ENCODE measurements at regions not wholly inside any gene's neighbourhood (a gene's known extent, or its start where the extent isn't known, plus 50 kb on each side); places are given as distances from the start of the nearest gene placed in this dataset.

DNA sequence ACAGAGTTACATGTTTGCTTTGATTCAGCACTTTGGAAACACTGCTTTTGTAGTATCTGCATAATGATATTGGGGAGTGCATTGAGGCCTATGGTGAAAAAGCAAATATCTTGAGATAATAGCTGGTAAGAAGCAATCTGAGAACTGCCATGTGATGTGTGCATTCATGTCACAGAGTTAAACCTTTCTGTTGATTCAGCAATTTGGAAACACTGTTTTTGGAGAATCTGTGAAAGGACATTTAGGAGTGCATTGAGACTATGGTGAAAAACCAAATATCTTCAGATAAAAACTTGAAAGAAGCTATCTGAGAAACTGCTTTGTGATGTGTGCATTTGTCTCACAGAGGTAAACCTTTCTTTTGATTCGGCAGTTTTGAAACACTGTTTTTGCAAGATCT is 346.8 kb downstream of the OR4C45 start:
- Histone ChIP-seq H3K4me2 (ENCODE audit: insufficient read depth, low read length) (no peak overlapping the region), H3K27ac (ENCODE audit: extremely low read depth, low read depth, low read length) (no peak overlapping the region), H3K27me3 (ENCODE audit: control insufficient read depth in 2 of 2, insufficient read depth in 2 of 2, low read length in 2 of 2) (no peaks in the 10 kb centered on the region), H2AFZ (ENCODE audit: low read depth, low read length) (no peak overlapping the region), H3K9me3 (replicated peaks; ENCODE audit: control insufficient read depth, insufficient read depth, low read depth, low read length) (no peaks in the 10 kb centered on the region), H3K4me1 (replicated peaks in 1 of 2; ENCODE audit: control insufficient read depth in 2 of 2, insufficient read depth in 2 of 2, low read length in 2 of 2) (no peaks in the 10 kb centered on the region), H3K9ac (ENCODE audit: insufficient read depth in 1 of 2, low read depth in 2 of 2, low read length in 2 of 2) (no peak overlapping the region), H3K79me2 (ENCODE audit: control insufficient read depth, insufficient read depth, low read length) (no peaks in the 10 kb centered on the region), H3K9me1 (ENCODE audit: control insufficient read depth, insufficient read depth, low read length) (no peaks in the 10 kb centered on the region), H3K4me3 (no peak overlapping the region), H4K20me1 (replicated peaks; ENCODE audit: control insufficient read depth, insufficient read depth, low read length) (no peaks in the 10 kb centered on the region), H3K36me3 (ENCODE audit: control insufficient read depth, insufficient read depth, low read length) (no peaks in the 10 kb centered on the region)
- ATAC-seq (no peak), DNase-seq (ENCODE audit: extremely low read depth in 1 of 4, low spot score in 3 of 4) (no peak), FAIRE-seq (no peak)
- TF ChIP-seq ZNF644 (tag; IDR thresholded peaks at IDR 0.05; ENCODE audit: low read depth) (no peak), ZNF316 (IDR thresholded peaks at IDR 0.05) (peak; percentile 22; the same call in 1 of the 2 replicates)
- TF ChIP-seq, protein P1, sequence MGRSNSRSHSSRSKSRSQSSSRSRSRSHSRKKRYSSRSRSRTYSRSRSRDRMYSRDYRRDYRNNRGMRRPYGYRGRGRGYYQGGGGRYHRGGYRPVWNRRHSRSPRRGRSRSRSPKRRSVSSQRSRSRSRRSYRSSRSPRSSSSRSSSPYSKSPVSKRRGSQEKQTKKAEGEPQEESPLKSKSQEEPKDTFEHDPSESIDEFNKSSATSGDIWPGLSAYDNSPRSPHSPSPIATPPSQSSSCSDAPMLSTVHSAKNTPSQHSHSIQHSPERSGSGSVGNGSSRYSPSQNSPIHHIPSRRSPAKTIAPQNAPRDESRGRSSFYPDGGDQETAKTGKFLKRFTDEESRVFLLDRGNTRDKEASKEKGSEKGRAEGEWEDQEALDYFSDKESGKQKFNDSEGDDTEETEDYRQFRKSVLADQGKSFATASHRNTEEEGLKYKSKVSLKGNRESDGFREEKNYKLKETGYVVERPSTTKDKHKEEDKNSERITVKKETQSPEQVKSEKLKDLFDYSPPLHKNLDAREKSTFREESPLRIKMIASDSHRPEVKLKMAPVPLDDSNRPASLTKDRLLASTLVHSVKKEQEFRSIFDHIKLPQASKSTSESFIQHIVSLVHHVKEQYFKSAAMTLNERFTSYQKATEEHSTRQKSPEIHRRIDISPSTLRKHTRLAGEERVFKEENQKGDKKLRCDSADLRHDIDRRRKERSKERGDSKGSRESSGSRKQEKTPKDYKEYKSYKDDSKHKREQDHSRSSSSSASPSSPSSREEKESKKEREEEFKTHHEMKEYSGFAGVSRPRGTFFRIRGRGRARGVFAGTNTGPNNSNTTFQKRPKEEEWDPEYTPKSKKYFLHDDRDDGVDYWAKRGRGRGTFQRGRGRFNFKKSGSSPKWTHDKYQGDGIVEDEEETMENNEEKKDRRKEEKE (IDR thresholded peaks at IDR 0.05; ENCODE audit: borderline replicate concordance in 1 of 2, control insufficient read depth in 1 of 2, low read depth in 2 of 2, low read length in 1 of 2) = no peak
- TF ChIP-seq, protein P2, sequence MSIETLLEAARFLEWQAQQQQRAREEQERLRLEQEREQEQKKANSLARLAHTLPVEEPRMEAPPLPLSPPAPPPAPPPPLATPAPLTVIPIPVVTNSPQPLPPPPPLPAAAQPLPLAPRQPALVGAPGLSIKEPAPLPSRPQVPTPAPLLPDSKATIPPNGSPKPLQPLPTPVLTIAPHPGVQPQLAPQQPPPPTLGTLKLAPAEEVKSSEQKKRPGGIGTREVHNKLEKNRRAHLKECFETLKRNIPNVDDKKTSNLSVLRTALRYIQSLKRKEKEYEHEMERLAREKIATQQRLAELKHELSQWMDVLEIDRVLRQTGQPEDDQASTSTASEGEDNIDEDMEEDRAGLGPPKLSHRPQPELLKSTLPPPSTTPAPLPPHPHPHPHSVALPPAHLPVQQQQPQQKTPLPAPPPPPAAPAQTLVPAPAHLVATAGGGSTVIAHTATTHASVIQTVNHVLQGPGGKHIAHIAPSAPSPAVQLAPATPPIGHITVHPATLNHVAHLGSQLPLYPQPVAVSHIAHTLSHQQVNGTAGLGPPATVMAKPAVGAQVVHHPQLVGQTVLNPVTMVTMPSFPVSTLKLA (conservative IDR thresholded peaks at IDR 0.05) = no peak
- TF ChIP-seq, protein P3, sequence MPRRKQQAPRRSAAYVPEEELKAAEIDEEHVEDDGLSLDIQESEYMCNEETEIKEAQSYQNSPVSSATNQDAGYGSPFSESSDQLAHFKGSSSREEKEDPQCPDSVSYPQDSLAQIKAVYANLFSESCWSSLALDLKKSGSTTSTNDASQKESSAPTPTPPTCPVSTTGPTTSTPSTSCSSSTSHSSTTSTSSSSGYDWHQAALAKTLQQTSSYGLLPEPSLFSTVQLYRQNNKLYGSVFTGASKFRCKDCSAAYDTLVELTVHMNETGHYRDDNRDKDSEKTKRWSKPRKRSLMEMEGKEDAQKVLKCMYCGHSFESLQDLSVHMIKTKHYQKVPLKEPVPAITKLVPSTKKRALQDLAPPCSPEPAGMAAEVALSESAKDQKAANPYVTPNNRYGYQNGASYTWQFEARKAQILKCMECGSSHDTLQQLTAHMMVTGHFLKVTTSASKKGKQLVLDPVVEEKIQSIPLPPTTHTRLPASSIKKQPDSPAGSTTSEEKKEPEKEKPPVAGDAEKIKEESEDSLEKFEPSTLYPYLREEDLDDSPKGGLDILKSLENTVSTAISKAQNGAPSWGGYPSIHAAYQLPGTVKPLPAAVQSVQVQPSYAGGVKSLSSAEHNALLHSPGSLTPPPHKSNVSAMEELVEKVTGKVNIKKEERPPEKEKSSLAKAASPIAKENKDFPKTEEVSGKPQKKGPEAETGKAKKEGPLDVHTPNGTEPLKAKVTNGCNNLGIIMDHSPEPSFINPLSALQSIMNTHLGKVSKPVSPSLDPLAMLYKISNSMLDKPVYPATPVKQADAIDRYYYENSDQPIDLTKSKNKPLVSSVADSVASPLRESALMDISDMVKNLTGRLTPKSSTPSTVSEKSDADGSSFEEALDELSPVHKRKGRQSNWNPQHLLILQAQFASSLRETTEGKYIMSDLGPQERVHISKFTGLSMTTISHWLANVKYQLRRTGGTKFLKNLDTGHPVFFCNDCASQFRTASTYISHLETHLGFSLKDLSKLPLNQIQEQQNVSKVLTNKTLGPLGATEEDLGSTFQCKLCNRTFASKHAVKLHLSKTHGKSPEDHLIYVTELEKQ (CRISPR knock-in tag; IDR thresholded peaks at IDR 0.05) = no peak
- no TSS peak for BruUV-seq (replicated peaks)
- intact Hi-C loops (cut with micrococcal nuclease) (no loop called here), in situ Hi-C loops (cut with MboI) (no loop called here)
- ChIA-PET CTCF (ENCODE audit: low intra/inter-chr PET ratio) (no interaction called here), POLR2A (no interaction called here)
- 0% methylated on average over 1 of the region's 1 CpG for WGBS (ENCODE audit: insufficient coverage, low coverage, missing lambda C conversion rate)
